Uterus (tissue), 2 donors: ENCODE measurements at regions not wholly inside any gene's neighbourhood (a gene's known extent, or its start where the extent isn't known, plus 50 kb on each side); places are given as distances from the start of the nearest gene placed in this dataset.

Experiments
- CTCF ChIP-seq, 4 experiments: fragments of 200-600 bp in 2 of 4; fragments of 450-650 bp in 2 of 4; sonication (generic) in 2 of 4; IDR thresholded peaks; one replicate each; pipeline ENCODE4 v1.5.1; 2016 to 2019; ENCODE audit warnings: antibody characterized with exemption in 4 of 4, mild to moderate bottlenecking in 2 of 4, moderate library complexity in 1 of 4
- POLR2A ChIP-seq, 2 donors: fragments of 450-650 bp; IDR thresholded peaks; one replicate each; pipeline ENCODE4 v1.6.1; 2016; ENCODE audit warnings: antibody characterized with exemption in 2 of 2, mild to moderate bottlenecking in 1 of 2, moderate library complexity in 1 of 2

- TF ChIP-seq POLR2A (IDR thresholded peaks at IDR 0.05) = no peak
- no peak for TF ChIP-seq CTCF (IDR thresholded peaks at IDR 0.05)
Observed at GRCh38 chr2:239760596-239760995, 264.5 kb downstream of the NDUFA10 start.
